ENCODE measurements at regions not wholly inside any gene's neighbourhood (a gene's known extent, or its start where the extent isn't known, plus 50 kb on each side); places are given as distances from the start of the nearest gene placed in this dataset.
A peak's percentile ranks its signal among the peaks of the same experiment; 100 is the strongest.

- in situ Hi-C loops (cut with HindIII; ENCODE audit: low pct_unique_long_range_greater_than_20kb, low sequenced_read_pairs): no loop called here
- DNase-seq (ENCODE audit: low read depth): peak; percentile 67
Observed at GRCh38 chr12:78392918-78393317, 471.7 kb upstream of the SYT1 start.

GRCh38 chr12:78395961-78396360 is 468.6 kb upstream of the SYT1 start:
- in situ Hi-C loops (cut with HindIII; ENCODE audit: low pct_unique_long_range_greater_than_20kb, low sequenced_read_pairs): no loop called here
- DNase-seq (ENCODE audit: low read depth): peak; percentile 78

- no peak for DNase-seq (ENCODE audit: low read depth)
- in situ Hi-C loops (cut with HindIII; ENCODE audit: low pct_unique_long_range_greater_than_20kb, low sequenced_read_pairs): no loop called here
Observed at GRCh38 chr12:78396538-78396937, 468.0 kb upstream of the SYT1 start.

- peak; percentile 92 for DNase-seq (ENCODE audit: low read depth)
- in situ Hi-C loops (cut with HindIII; ENCODE audit: low pct_unique_long_range_greater_than_20kb, low sequenced_read_pairs): no loop called here
Observed at GRCh38 chr12:78398750-78399149, 465.8 kb upstream of the SYT1 start.

- DNase-seq (ENCODE audit: low read depth): no peak
- in situ Hi-C loops (cut with HindIII; ENCODE audit: low pct_unique_long_range_greater_than_20kb, low sequenced_read_pairs): no loop called here
Observed at GRCh38 chr12:78402366-78403134, 462.0 kb upstream of the SYT1 start.

- DNase-seq (ENCODE audit: low read depth): peak; percentile 96
- in situ Hi-C loops (cut with HindIII; ENCODE audit: low pct_unique_long_range_greater_than_20kb, low sequenced_read_pairs): no loop called here
Observed at GRCh38 chr12:78403136-78403535, 461.4 kb upstream of the SYT1 start.

GRCh38 chr12:78403681-78404080 is 460.9 kb upstream of the SYT1 start:
- no peak for DNase-seq (ENCODE audit: low read depth)
- in situ Hi-C loops (cut with HindIII; ENCODE audit: low pct_unique_long_range_greater_than_20kb, low sequenced_read_pairs): no loop called here

- DNase-seq (ENCODE audit: low read depth): no peak
- in situ Hi-C loops (cut with HindIII; ENCODE audit: low pct_unique_long_range_greater_than_20kb, low sequenced_read_pairs): no loop called here
Observed at GRCh38 chr12:78406213-78406612, 458.4 kb upstream of the SYT1 start.

GRCh38 chr12:78406828-78407227 is 457.7 kb upstream of the SYT1 start:
- DNase-seq (ENCODE audit: low read depth): no peak
- in situ Hi-C loops (cut with HindIII; ENCODE audit: low pct_unique_long_range_greater_than_20kb, low sequenced_read_pairs): no loop called here

GRCh38 chr12:78407722-78408121 is 456.9 kb upstream of the SYT1 start:
- in situ Hi-C loops (cut with HindIII; ENCODE audit: low pct_unique_long_range_greater_than_20kb, low sequenced_read_pairs): no loop called here
- peak; percentile 33 for DNase-seq (ENCODE audit: low read depth)

GRCh38 chr12:78414071-78414470 is 450.5 kb upstream of the SYT1 start:
- in situ Hi-C loops (cut with HindIII; ENCODE audit: low pct_unique_long_range_greater_than_20kb, low sequenced_read_pairs): no loop called here
- no peak for DNase-seq (ENCODE audit: low read depth)

- DNase-seq (ENCODE audit: low read depth): no peak
- in situ Hi-C loops (cut with HindIII; ENCODE audit: low pct_unique_long_range_greater_than_20kb, low sequenced_read_pairs): no loop called here
Observed at GRCh38 chr12:78418919-78419318, 445.7 kb upstream of the SYT1 start.

GRCh38 chr12:78419513-78419912 is 445.1 kb upstream of the SYT1 start:
- DNase-seq (ENCODE audit: low read depth): no peak
- in situ Hi-C loops (cut with HindIII; ENCODE audit: low pct_unique_long_range_greater_than_20kb, low sequenced_read_pairs): no loop called here

GRCh38 chr12:78420991-78421390 is 443.6 kb upstream of the SYT1 start:
- DNase-seq (ENCODE audit: low read depth): no peak
- in situ Hi-C loops (cut with HindIII; ENCODE audit: low pct_unique_long_range_greater_than_20kb, low sequenced_read_pairs): no loop called here

GRCh38 chr12:78430551-78430950 is 434.0 kb upstream of the SYT1 start:
- in situ Hi-C loops (cut with HindIII; ENCODE audit: low pct_unique_long_range_greater_than_20kb, low sequenced_read_pairs): no loop called here
- DNase-seq (ENCODE audit: low read depth): no peak

- DNase-seq (ENCODE audit: low read depth): no peak
Observed at GRCh38 chr12:78431931-78432330, 432.6 kb upstream of the SYT1 start.

GRCh38 chr12:78439666-78440065 is 424.9 kb upstream of the SYT1 start:
- in situ Hi-C loops (cut with HindIII; ENCODE audit: low pct_unique_long_range_greater_than_20kb, low sequenced_read_pairs): no loop called here
- DNase-seq (ENCODE audit: low read depth): no peak

More at GRCh38 chr12:78431931-78432330, 432.6 kb upstream of the SYT1 start:
- in situ Hi-C loops (cut with HindIII; ENCODE audit: low pct_unique_long_range_greater_than_20kb, low sequenced_read_pairs): no loop called here

GRCh38 chr12:78441737-78442453 is 422.7 kb upstream of the SYT1 start:
- in situ Hi-C loops (cut with HindIII; ENCODE audit: low pct_unique_long_range_greater_than_20kb, low sequenced_read_pairs): no loop called here
- no peak for DNase-seq (ENCODE audit: low read depth)

- in situ Hi-C loops (cut with HindIII; ENCODE audit: low pct_unique_long_range_greater_than_20kb, low sequenced_read_pairs): no loop called here
- DNase-seq (ENCODE audit: low read depth): no peak
Observed at GRCh38 chr12:78442454-78442801, 422.1 kb upstream of the SYT1 start.

GRCh38 chr12:78446555-78446954 is 418.0 kb upstream of the SYT1 start:
- DNase-seq (ENCODE audit: low read depth): no peak
- in situ Hi-C loops (cut with HindIII; ENCODE audit: low pct_unique_long_range_greater_than_20kb, low sequenced_read_pairs): no loop called here

Data from Caki2 (cell line).